Body of pancreas (tissue), 4 donors: ENCODE measurements at regions not wholly inside any gene's neighbourhood (a gene's known extent, or its start where the extent isn't known, plus 50 kb on each side); places are given as distances from the start of the nearest gene placed in this dataset.

Experiments used
- CTCF ChIP-seq, 7 experiments: fragments of 450-650 bp in 4 of 7; fragments of 200-600 bp in 3 of 7; sonication (generic) in 3 of 7; IDR thresholded peaks; one replicate each; pipeline ENCODE4 v1.5.1; 2016 to 2019; ENCODE audit warnings: antibody characterized with exemption in 7 of 7
- POLR2A ChIP-seq, 3 donors: fragments of 450-650 bp; IDR thresholded peaks; one replicate each; pipeline ENCODE4 v1.6.1; 2016; ENCODE audit warnings: antibody characterized with exemption in 3 of 3, mild to moderate bottlenecking in 2 of 3

- TF ChIP-seq CTCF (IDR thresholded peaks at IDR 0.05): no peak
- no peak for TF ChIP-seq POLR2A (IDR thresholded peaks at IDR 0.05)
Observed at GRCh38 chr11:33959855-33960400, 68.1 kb upstream of the LMO2 start.
